Chondrocyte (in vitro differentiated cells): ENCODE measurements at regions not wholly inside any gene's neighbourhood (a gene's known extent, or its start where the extent isn't known, plus 50 kb on each side); places are given as distances from the start of the nearest gene placed in this dataset.

ENCODE experiments used
- DNase-seq: peaks from one replicate; pipeline ENCODE4 v3.0.0; 2021; ENCODE audit warnings: mixed read lengths, low spot score
- H3K27ac Mint-ChIP-seq: one replicate; pipeline ENCODE4 v1.8.0; 2021; ENCODE audit warnings: mild to moderate bottlenecking, moderate library complexity, mixed read lengths; ENCODE audit not compliant: unreplicated experiment
- H3K27me3 Mint-ChIP-seq: 2 replicates; pipeline ENCODE4 v1.8.0; 2021; ENCODE audit warnings: low read depth, mixed read lengths
- H3K36me3 Mint-ChIP-seq: 2 replicates; pipeline ENCODE4 v1.8.0; 2021; ENCODE audit warnings: low read depth, mixed read lengths
- H3K4me1 Mint-ChIP-seq: 2 replicates; pipeline ENCODE4 v1.8.0; 2021; ENCODE audit warnings: low read depth, mild to moderate bottlenecking, mixed read lengths
- H3K4me3 Mint-ChIP-seq: one replicate; pipeline ENCODE4 v1.8.0; 2021; ENCODE audit warnings: mild to moderate bottlenecking, moderate library complexity, mixed read lengths; ENCODE audit not compliant: unreplicated experiment
- H3K9me3 Mint-ChIP-seq: 2 replicates; pipeline ENCODE4 v1.8.0; 2021; ENCODE audit warnings: low read depth, mixed read lengths
- TF ChIP-seq, protein P1 (sequence below): fragments of 200-600 bp; sonication (generic); IDR thresholded peaks from 2 replicates; pipeline ENCODE4 v1.5.0; 2021; ENCODE audit warnings: antibody characterized with exemption, mild to moderate bottlenecking, moderate library complexity

DNA sequence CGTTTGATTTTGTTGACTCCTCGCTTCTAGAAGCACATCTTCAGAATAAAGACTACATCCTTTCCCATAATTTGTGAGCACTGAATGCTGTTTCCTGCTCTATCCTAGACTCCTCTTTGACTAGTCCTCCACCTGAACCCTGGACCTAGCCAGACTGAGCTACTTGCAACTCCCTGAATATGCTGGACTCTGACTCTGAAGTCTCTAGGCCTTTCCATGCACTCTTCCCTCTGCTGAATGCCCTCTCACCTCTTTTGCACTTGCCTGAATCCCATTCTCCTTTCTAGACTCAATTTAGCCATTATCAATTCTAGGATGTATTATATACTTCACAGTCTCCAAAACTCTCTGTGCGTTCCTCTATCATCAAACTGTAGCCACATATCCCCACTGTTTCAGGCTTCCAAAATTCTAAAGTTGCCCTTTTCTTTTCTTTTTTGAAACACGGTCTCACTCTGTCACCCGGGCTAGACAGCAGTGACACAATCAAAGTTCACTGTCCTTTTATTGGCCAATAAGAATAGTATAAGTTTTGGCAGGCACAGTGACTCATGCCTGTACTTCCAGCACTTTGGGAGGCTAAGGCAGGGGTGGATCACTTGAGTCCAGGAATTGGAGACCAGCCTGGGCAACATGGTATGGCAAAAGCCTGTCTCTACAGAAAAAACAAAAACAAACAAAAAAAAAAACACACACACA, 127.0 kb downstream of the LTN1 start:
- no peaks in the 10 kb centered on the region for H3K9me3 Mint-ChIP-seq
- no peak for DNase-seq
- H3K27me3 Mint-ChIP-seq: no peaks in the 10 kb centered on the region
- H3K4me3 Mint-ChIP-seq: no peak overlapping the region
- no peak overlapping the region for H3K27ac Mint-ChIP-seq
- TF ChIP-seq, protein P1, sequence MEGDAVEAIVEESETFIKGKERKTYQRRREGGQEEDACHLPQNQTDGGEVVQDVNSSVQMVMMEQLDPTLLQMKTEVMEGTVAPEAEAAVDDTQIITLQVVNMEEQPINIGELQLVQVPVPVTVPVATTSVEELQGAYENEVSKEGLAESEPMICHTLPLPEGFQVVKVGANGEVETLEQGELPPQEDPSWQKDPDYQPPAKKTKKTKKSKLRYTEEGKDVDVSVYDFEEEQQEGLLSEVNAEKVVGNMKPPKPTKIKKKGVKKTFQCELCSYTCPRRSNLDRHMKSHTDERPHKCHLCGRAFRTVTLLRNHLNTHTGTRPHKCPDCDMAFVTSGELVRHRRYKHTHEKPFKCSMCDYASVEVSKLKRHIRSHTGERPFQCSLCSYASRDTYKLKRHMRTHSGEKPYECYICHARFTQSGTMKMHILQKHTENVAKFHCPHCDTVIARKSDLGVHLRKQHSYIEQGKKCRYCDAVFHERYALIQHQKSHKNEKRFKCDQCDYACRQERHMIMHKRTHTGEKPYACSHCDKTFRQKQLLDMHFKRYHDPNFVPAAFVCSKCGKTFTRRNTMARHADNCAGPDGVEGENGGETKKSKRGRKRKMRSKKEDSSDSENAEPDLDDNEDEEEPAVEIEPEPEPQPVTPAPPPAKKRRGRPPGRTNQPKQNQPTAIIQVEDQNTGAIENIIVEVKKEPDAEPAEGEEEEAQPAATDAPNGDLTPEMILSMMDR: no peak
- H3K36me3 Mint-ChIP-seq: no peaks in the 10 kb centered on the region
- H3K4me1 Mint-ChIP-seq: no peaks in the 10 kb centered on the region

DNA sequence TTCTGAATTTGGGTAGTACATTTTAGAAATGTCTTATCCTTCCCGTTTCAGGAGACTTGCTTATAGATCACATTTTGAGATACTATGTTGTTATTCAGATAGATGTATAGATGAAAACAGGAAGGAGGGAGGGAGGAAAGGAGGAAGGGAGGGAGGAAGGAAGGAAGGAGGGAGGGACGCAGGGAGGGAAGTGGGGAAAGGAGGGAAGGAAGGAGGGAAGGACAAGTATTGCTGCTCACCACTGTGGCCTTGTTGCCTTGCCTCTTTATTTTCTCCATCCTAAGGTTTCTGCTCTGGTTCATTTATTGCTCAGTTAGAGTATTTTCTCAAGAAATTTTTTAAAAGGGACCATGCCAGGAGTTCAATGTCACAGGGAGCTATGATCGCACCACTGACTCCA, 134.3 kb downstream of the LTN1 start:
- Mint-ChIP-seq H3K27me3 (peaks cover 2% of the 10 kb centered on the region), H3K4me3 (no peak overlapping the region), H3K4me1 (no peaks in the 10 kb centered on the region), H3K36me3 (no peaks in the 10 kb centered on the region), H3K27ac (no peak overlapping the region), H3K9me3 (peaks cover 4% of the 10 kb centered on the region)
- DNase-seq: no peak
- TF ChIP-seq, protein P1: no peak

DNA sequence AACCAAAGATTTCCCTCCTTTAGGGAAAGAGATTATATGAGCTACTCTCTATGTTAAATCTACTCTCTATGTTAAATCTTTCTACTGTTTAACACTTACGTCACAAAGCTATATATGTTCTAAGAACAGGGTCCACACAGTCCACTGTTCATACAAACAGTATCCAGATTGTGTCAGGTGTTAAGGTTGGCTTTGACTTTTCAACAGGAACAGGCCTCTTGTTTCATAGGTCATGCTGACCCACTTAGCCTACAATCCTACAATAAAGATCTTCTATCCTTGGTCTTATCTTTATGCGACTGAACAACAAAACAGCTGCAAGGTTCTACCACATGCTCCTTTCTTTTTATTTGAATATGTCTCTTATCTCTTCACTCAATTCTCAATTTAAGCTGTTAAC, 134.9 kb downstream of the LTN1 start:
- H3K27me3 Mint-ChIP-seq: peaks cover 2% of the 10 kb centered on the region
- peaks cover 4% of the 10 kb centered on the region for H3K9me3 Mint-ChIP-seq
- TF ChIP-seq, protein P1: no peak
- H3K4me1 Mint-ChIP-seq: no peaks in the 10 kb centered on the region
- H3K36me3 Mint-ChIP-seq: no peaks in the 10 kb centered on the region
- H3K4me3 Mint-ChIP-seq: no peak overlapping the region
- H3K27ac Mint-ChIP-seq: no peak overlapping the region
- DNase-seq: no peak

DNA sequence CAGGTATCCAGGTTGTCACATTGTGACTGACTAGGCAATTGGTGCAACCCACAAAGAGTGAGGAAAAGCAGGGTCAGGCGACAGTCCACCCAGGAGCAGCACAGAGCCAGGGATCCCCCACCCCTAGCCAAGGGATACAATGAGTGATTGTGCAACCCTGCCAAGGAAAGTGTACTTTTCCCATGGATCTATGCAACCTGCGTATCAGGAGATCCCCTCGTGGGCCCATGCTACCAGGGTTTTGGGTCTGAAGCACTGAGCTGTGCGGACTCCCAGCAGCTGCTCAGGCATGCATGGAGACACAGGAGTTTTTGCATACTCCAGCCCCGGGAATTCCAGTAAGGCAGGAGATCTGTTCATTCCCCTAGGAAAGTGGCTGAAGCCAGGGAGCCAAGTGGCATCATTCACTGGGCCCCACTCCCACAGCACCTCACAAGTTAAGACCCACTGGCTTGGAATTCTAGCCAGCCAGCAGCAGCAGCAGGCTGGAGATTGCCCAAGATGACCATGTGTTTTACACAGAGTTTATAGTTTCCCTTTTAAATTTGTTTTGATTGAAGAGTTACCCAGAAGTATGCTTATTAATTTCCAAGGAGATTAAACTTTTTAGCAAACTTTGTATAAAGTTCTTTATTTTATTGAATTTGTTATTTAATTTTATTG, 136.0 kb downstream of the LTN1 start:
- TF ChIP-seq, protein P1: no peak
- Mint-ChIP-seq H3K4me1 (no peaks in the 10 kb centered on the region), H3K9me3 (peaks cover 4% of the 10 kb centered on the region), H3K27me3 (peaks cover 2% of the 10 kb centered on the region), H3K27ac (no peak overlapping the region), H3K36me3 (no peaks in the 10 kb centered on the region), H3K4me3 (no peak overlapping the region)
- no peak for DNase-seq

DNA sequence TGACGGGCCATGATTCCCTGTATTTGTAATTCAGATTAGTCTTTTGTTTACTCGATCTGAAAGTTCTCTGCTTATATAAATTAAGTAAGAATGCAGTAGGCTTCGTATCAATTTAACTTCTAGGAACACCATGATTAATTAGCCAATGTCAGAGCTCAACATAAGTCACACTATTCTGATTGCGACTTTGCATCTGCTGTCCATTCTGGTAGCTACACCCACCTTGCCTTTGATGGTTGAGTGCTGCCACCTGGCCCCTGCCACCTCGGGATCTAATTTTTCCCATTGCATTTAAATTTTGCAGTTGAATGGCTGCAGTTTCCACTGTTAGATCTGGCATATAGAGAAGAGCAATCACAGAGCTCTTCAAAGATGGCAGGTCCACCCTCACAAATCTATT, 140.0 kb downstream of the LTN1 start:
- Mint-ChIP-seq H3K27me3 (peaks cover 4% of the 10 kb centered on the region), H3K27ac (no peak overlapping the region), H3K4me1 (no peaks in the 10 kb centered on the region), H3K36me3 (no peaks in the 10 kb centered on the region), H3K9me3 (peaks cover 4% of the 10 kb centered on the region), H3K4me3 (no peak overlapping the region)
- no peak for DNase-seq
- TF ChIP-seq, protein P1: no peak
